ENCODE measurements at regions not wholly inside any gene's neighbourhood (a gene's known extent, or its start where the extent isn't known, plus 50 kb on each side); places are given as distances from the start of the nearest gene placed in this dataset.

DNA sequence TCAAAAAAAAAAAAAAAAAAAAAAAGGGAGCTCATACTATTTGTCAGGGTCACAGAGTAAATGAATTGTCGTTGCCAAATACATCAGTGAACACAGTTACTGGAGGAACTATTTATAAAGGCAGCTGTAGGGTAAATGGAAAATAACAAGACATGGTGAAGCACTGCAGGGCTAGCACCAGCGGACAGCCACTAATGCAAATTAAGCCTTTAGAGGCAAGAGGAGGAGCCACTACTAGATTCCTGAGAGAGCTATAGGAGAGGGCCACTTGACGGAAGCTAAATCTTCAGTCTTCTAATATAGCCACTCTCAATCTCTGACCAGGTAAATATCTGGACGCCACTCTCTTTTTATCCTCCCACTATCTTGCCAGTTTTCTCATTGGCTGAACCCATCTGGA is 801.2 kb upstream of the GOT2 start:
- TF ChIP-seq, protein P1, sequence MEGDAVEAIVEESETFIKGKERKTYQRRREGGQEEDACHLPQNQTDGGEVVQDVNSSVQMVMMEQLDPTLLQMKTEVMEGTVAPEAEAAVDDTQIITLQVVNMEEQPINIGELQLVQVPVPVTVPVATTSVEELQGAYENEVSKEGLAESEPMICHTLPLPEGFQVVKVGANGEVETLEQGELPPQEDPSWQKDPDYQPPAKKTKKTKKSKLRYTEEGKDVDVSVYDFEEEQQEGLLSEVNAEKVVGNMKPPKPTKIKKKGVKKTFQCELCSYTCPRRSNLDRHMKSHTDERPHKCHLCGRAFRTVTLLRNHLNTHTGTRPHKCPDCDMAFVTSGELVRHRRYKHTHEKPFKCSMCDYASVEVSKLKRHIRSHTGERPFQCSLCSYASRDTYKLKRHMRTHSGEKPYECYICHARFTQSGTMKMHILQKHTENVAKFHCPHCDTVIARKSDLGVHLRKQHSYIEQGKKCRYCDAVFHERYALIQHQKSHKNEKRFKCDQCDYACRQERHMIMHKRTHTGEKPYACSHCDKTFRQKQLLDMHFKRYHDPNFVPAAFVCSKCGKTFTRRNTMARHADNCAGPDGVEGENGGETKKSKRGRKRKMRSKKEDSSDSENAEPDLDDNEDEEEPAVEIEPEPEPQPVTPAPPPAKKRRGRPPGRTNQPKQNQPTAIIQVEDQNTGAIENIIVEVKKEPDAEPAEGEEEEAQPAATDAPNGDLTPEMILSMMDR (IDR thresholded peaks at IDR 0.05) = no peak
- TF ChIP-seq POLR2A (IDR thresholded peaks at IDR 0.05) = no peak

Measured in uterus (tissue), 2 donors.